ENCODE measurements at regions not wholly inside any gene's neighbourhood (a gene's known extent, or its start where the extent isn't known, plus 50 kb on each side); places are given as distances from the start of the nearest gene placed in this dataset.
A peak's percentile ranks its signal among the peaks of the same experiment; 100 is the strongest.

DNA sequence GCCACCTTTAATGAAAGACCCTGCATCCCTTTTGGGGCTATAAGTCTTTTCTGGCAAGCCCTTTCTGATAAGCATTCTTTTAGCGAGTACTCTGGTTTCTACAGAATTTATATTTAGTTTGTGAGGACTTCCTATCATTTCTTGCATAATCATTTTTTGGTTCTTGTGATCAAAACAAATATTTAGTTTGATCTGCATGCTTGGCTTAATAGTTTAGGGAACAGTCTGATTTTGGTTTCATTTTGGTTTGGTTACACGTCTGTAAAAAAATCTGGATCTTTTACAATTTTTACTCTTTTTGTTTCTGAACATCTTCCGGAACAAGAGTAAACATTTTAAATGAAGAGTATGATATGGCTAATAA lies 1074.4 kb downstream of the CDH9 start:
- no peak for DNase-seq

DNA sequence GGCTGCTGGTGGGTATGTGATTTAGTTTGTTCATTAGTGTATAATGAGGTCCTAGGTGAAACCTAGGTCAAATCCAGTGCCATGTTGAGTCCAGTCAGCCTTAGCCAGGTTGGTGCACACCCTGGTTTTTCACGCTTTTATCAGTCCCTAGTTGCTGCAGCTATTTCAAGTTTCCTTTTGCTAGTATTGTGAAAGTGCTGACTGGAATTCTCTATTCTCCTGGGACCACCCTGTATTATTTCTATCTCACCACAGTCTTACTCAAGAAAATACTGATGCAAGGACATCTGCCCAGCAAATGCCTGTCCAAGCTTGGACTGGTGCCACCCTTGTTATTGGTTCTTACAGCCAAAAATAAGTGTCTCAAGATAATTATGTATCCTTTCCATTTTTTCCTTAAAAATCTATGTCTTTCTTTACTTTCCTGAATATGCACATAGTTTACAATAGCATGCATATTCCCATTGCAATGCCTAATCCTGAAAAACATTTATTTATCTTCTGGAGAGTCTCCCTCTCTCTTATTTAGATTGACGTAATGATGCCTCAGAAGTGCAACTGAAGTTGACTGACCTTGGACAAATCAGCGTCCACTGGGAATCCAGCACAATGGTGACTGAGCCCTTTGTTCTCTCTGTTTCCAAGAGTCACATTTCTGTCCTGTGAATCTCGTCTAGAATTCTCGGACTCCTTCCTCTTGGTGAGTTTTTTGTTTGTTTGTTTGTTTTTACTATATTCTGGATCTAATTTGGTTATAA lies 1075.0 kb downstream of the CDH9 start:
- no peak for DNase-seq

DNA sequence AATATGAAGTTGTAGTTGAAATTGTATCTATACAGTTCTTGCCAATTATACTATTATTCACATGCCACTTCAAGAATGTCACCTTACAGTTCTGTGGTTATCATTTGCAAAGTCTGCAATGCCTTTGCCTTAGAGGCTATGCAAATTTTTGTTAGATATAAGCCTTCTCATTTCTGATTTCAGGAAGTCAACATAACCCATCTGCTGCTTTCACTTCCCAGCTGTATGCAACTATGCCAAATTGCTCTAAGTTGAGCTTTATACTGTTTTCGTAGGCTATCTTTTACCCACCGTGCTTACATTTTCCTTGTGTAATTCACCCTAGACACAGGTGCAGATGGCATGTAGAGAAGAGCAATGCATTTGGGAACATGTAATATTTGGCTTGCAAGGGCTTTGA lies 1083.0 kb downstream of the CDH9 start:
- DNase-seq, result no peak

DNA sequence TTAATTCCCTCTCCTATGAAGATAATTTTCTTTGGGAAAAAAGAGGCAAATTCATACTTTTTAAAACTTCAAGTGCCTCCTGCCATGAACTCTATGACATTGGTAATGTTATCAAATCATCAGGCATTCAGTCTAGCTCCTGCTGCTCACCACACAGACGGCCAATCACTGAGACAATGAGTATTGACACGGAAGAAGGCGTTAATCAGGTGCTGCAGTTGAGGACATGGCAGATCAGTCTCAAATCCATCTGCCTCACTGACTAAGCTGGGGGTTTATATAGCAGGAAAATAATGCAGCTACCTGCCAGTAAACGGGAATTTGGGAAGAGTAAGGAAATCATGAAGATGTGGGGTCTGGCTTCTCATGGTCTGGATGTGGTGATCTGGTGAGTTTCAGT lies 1087.7 kb downstream of the CDH9 start:
- DNase-seq, result no peak

DNA sequence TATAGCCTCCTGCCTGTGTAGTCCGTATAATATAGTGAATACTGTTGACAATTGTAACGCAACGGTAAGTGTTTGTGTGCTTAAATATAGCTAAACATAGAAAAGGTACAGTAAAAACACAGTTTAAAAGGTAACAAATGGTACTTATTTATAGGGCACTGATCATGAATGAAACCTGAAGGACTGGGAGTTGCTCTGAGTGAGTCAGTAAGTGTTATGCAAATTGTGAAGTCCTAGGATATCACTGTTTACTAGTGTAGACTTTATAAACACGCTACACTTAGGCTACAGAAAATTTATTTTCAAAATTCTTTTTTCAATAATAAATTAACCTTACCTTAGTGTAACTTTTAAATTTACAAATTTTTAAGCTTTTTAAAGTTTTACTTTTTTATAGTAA lies 1090.1 kb downstream of the CDH9 start:
- DNase-seq, result peak; percentile 34

DNA sequence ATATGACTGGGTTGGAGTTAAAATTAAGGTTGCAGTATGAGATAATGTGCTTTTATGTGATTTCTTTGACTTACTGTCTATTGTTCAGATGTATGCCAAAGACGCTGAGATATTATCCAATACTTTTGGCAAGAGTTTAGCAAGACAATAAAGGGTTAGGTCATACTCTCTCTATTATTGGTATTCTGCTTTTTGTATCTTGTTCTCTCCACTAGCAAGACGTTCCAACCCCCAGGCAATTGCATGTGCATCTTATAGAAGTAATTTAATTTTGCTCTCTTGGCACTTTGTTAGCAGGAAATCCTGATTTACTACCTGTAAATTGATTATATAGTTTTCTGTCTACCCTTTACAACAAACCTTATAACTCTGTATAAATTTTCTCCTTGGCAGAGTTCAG lies 1093.6 kb downstream of the CDH9 start:
- no peak for DNase-seq

DNA sequence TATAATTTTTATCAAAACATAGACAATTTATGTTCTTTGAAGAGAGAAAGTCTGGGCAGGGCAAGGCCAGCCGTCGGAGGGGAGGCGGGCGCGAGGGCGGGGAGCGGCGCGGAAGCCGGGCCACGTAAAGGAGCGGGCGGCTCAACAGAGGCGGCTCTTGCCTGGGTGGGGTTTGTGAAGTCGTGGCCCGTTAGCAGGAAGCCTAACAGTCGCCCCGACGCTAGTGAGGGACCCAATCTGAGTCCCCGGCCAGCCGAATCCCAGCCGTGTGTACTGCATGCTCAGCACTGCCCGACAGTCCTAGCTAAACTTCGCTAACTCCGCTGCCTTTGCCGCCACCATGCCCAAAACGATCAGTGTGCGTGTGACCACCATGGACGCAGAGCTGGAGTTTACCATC lies 1129.2 kb downstream of the CDH9 start:
- DNase-seq, result no peak

DNA sequence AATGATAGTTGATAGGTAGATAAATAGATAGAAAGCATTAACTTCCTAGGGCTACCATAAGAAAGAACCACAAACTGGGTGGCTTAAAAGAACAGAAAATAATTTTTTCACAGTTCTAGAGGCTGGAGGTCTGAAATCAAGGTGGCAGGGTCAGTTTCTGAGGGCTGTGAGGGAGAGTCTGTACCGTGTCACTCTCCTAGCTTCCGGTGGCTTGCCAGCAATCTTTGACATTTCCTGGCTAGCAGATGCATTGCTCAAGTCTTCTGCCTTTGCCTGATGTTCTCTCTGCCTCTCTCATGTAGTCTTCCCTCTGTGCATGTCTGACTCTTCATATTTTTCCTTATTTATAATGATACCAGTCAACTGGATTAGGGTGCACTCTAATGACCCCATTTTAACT lies 1132.7 kb downstream of the CDH9 start:
- DNase-seq, result no peak

DNA sequence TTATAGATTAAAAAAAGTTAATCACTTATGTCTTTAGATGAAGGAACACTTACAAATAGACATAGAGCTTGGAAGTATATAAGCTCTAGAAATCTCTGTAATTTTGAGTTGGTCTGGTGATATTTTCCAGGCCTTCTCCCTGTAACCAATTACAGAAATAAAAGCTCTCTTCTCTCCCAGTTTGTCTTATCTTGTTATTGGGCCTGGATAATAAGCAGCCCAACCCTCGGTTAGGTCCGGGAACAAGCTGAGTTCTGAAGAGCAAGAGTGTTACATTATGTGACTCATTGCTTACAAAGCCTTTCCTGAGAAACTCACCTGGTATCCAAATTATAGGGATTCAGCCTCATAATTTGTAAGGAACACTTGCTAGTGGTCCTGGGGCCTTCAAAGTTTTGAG lies 1146.2 kb downstream of the CDH9 start:
- no peak for DNase-seq

DNA sequence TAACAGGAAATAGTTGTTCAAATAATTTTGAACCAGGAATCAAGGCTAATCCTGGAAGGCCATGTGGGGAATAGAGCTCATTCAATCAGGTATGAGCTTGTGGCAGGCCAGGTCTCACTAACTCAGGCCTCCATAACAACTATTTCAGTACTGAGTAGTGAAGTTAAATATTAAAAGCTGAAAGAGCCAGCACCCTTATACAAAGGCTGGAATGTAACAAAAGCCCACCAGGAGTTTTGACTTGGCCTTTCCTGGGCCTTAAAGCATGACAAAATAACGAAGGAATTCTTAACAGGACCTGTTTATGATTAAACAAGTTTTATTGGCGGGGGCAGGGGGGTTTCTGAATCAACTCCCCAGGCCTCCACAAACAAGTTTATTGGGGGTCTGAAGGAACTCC lies 1146.7 kb downstream of the CDH9 start:
- DNase-seq, result no peak

DNA sequence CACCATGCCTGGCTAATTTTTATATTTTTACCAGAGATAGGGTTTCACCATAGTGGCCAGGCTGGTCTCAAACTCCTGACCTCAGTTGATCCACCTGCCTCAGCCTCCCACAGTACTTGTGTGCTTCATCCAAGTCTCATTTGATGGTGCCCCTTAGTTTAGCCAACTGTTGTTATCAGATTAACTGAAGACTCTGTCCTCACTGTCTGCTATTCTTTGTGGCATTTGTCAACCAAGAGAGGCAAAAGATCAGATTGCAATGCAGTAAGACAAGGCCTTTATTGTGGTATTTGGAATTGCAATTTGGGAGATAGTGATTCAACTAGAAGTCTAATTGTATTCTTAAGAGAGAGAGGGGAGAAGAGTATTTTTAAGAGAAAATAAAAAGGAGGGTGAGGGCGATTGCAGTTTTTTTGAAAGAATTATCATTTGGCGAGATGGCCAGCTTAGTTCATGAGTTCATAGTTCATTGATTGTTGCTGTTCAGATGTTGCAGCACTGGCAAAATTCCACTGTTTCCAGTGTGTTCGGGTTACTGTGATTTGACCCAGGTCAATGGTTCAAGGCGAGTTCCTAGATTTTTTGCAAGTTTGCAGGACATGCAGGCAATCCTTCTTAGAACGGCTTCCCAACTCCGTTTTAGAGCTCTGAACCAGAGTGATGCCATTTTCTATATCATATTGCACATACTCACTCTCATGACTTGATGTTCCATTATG lies 1156.9 kb downstream of the CDH9 start:
- no peak for DNase-seq

DNA sequence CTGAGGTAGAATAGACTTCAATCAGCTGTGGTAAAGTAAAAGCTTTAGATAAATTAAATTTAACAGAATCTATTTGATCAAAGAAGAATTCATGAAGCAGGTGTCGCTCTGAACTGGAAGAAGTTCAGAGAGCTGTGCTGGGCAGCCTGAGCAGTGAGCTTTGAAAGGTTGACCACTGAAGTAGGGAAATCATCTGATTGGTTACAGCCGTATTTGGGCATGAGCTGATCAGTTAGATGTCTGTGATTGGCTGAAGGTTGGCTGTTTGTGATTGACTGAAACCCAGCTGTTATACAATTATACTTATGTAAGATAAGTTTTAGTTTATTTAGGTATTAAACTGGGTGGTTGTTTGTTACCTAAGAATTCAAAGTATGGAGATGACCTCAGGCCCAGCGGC lies 1174.6 kb downstream of the CDH9 start:
- no peak for DNase-seq

DNA sequence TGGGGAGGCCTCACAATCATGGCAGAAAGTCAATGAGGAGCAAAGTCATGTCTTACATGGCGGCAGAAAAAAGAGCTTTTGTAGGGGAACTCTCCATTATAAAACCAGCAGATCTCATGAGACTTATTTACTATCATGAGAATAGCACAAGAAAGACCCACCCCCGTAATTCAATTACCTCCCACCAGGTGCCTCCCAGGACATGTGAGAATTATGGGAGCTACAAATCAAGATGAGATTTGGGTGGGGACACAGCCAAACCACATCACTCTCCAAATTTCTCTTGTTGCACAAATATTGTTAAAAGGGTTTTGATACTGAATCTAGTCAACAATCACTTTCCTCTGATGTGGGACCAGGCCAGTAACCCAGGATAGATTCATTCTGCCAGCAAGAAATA lies 1176.1 kb downstream of the CDH9 start:
- DNase-seq, result no peak

DNA sequence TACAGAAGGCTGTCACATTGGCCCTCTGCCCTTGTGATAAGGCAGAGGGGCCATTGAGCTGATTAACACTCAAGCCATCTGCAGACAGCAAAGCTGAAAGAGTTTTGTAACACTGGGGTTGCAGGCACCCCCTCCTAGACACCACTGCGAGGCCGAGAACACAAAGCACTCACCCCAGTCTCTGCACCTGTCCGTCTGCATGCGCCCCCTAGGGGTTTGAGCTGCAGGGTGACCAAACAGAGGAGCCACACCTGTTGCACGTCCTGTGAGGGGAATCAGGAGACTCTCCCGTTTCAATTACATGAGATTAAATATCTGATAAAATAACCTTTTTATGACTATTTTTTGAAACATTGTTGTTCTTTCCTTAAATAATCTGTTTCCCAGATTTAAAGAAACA lies 1180.4 kb downstream of the CDH9 start:
- DNase-seq, result no peak

DNA sequence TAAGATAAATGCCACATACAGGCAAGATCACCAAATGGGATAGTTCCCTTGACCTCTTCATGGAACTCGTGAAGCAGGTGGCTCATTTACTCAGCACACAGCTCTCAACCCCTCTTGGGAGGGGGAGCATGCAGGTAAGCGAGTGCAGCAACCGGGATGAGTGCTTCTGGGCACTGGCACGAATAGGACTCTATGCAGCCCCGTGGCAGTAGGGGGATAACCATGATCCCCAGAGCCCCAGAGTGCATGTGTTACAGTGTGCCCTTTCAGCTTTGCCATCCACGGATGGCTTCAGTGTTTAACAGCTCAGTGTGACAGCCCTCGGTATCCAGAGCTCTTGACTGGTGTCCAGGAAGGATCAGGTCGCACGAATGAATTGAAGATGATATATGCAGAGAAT lies 1187.1 kb downstream of the CDH9 start:
- no peak for DNase-seq

DNA sequence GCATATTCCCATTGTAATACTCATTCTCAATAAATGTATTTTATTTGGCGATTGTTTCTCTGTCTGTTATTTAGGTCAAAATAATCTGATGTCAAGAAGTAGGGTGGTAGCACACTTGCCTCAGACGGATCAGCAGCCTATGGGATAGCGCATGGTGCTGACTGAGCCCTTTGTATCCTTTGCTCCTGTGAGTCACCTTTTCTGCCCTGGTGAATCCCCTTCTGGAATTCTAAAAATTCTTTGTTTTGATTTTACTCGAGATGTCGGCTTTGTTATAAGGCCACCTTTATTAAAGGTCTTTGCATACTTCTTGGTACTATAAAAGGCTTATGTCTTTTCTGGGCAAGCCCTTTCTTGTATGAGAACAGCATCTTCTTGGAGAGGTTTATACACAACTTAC lies 1187.8 kb downstream of the CDH9 start:
- DNase-seq, result no peak

DNA sequence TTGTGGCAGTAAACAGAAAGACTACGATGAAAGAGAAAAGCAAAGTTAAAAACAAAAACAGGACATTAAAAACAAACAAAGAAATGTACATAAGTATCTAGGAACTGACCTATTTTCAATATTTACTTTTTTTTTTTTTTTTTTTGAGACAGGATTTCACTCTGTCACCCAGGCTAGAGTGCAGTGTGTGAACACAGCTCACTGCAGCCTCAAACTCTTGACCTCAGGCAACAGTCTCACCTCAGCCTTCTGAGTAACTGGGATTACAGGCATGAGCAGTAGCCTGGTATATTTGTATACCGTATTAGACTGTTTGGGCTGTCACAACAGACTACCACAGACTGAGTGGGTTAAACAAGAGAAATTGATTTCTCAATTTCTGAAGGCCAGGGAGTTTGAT lies 1189.1 kb downstream of the CDH9 start:
- no peak for DNase-seq

DNA sequence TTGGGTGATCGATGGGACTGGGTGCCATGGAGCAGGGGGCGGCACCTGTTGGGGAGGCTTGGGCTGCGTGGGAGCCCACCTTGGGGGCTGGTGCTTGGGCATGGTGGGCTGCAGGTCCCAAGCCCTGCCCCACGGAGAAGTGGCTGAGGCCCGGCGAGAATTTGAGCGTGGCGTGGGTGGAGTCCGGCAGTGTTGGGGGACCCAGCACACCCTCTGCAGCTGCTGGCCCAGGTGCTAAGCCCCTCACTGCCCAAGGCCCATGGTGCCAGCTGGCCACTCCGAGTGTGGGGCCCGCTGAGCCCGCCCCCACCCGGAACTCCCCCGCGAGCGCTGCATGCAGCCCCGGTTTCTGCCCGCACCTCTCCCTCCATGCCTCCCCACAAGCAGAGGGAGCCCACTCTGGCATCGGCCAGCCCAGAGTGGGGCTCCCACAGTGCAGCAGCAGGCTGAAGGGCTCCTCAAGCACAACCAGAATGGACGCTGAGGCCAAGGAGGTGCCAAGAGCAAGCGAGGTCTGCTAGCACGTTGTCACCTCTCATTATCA lies 1178.6 kb upstream of the CDH10 start:
- DNase-seq, result no peak
